22Rv1 (cell line): ENCODE measurements at regions not wholly inside any gene's neighbourhood (a gene's known extent, or its start where the extent isn't known, plus 50 kb on each side); places are given as distances from the start of the nearest gene placed in this dataset.

ENCODE experiments used
- CTCF ChIP-seq: fragments of 450-650 bp; IDR thresholded peaks from 2 replicates; pipeline ENCODE4 v1.5.1; 2017; ENCODE audit warnings: mild to moderate bottlenecking
- ZFX ChIP-seq: fragments of 450-650 bp; IDR thresholded peaks from 2 replicates; pipeline ENCODE4 v1.6.1; 2017; ENCODE audit warnings: antibody characterized with exemption, borderline replicate concordance

GRCh38 chr2:147311058-147311430, 533.8 kb upstream of the ACVR2A start:
- TF ChIP-seq CTCF (no peak), ZFX (no peak)
